22Rv1 (cell line): ENCODE measurements at regions not wholly inside any gene's neighbourhood (a gene's known extent, or its start where the extent isn't known, plus 50 kb on each side); places are given as distances from the start of the nearest gene placed in this dataset.

Experiments used
- CTCF ChIP-seq: fragments of 450-650 bp; IDR thresholded peaks from 2 replicates; pipeline ENCODE4 v1.5.1; 2017; ENCODE audit warnings: mild to moderate bottlenecking
- ZFX ChIP-seq: fragments of 450-650 bp; IDR thresholded peaks from 2 replicates; pipeline ENCODE4 v1.6.1; 2017; ENCODE audit warnings: antibody characterized with exemption, borderline replicate concordance

GRCh38 chr11:42195289-42196013 is 736.0 kb upstream of the LRRC4C start:
- no peak for TF ChIP-seq CTCF
- TF ChIP-seq ZFX = no peak
